ENCODE measurements at regions not wholly inside any gene's neighbourhood (a gene's known extent, or its start where the extent isn't known, plus 50 kb on each side); places are given as distances from the start of the nearest gene placed in this dataset.

- H3K4me1 Mint-ChIP-seq: peaks cover 28% of the 10 kb centered on the region
- H3K36me3 Mint-ChIP-seq: no peaks in the 10 kb centered on the region
- H4K20me1 ChIP-seq (ENCODE audit: insufficient read depth, low read length): no peaks in the 10 kb centered on the region
- H3K27me3 Mint-ChIP-seq (ENCODE audit: low read depth in 3 of 3): peaks cover 0 to 3% (median 0%) of the 10 kb centered on the region in 3 donors
- no peak overlapping the region for H2AFZ ChIP-seq (ENCODE audit: insufficient read depth, low read depth, low read length, poor library complexity, severe bottlenecking)
- no peak overlapping the region for H3K4me3 Mint-ChIP-seq
- H3K79me2 ChIP-seq (ENCODE audit: insufficient read depth, low read length): no peaks in the 10 kb centered on the region
- intact Hi-C loops (cut with micrococcal nuclease): loop anchor here (5.0 kb wide), 2 partner anchors 76 to 131 kb away; partner anchors contain the start of gene IKZF1 (in 1 of the 2)
- 91% methylated on average over 3 of the region's 3 CpGs for WGBS (ENCODE audit: insufficient coverage)
- H3K36me3 ChIP-seq (replicated peaks in 1 of 2; ENCODE audit: control insufficient read depth in 1 of 2, insufficient read depth in 2 of 2, low read length in 2 of 2): no peaks in the 10 kb centered on the region
- H3K9ac ChIP-seq (ENCODE audit: insufficient read depth, low read length, poor library complexity, severe bottlenecking): no peak overlapping the region
- H3K27ac ChIP-seq (ENCODE audit: low read depth in 1 of 2, low read length in 2 of 2): no peak overlapping the region
- DNase-seq: no peak
- H3K4me2 ChIP-seq (replicated peaks; ENCODE audit: extremely low read depth, low read length, poor library complexity, severe bottlenecking): no peak overlapping the region
- H3K4me3 ChIP-seq (replicated peaks in 1 of 3; ENCODE audit: low read depth in 2 of 3, low read length in 3 of 3): no peak overlapping the region
- peak overlapping the region in 2 of 7 donors; percentile 68 to 81 for H3K27ac Mint-ChIP-seq
- no peak for TF ChIP-seq CTCF (IDR thresholded peaks at IDR 0.05)
- peaks cover 4 to 13% (median 9%) of the 10 kb centered on the region in 7 donors for H3K9me3 Mint-ChIP-seq
- H3K4me1 ChIP-seq (ENCODE audit: control insufficient read depth in 1 of 2, insufficient read depth in 2 of 2, low read length in 2 of 2): peaks cover 20 to 35% of the 10 kb centered on the region in 2 donors
- H3K9me3 ChIP-seq (replicated peaks in 1 of 2; ENCODE audit: control insufficient read depth in 1 of 2, insufficient read depth in 1 of 2, low read length in 2 of 2): peaks cover 0 to 13% of the 10 kb centered on the region in 2 donors
- H3K27me3 ChIP-seq (ENCODE audit: control insufficient read depth in 2 of 2, insufficient read depth in 2 of 2, low read length in 2 of 2): no peaks in the 10 kb centered on the region
These were observed 77.8 kb upstream of the IKZF1 start for GRCh38 chr7:50226669-50227068.

- Histone ChIP-seq H3K9me3 (replicated peaks in 1 of 2; ENCODE audit: control insufficient read depth in 1 of 2, insufficient read depth in 1 of 2, low read length in 2 of 2) (peaks cover 0 to 13% of the 10 kb centered on the region in 2 donors), H3K36me3 (replicated peaks in 1 of 2; ENCODE audit: control insufficient read depth in 1 of 2, insufficient read depth in 2 of 2, low read length in 2 of 2) (no peaks in the 10 kb centered on the region), H3K27me3 (ENCODE audit: control insufficient read depth in 2 of 2, insufficient read depth in 2 of 2, low read length in 2 of 2) (no peaks in the 10 kb centered on the region), H3K9ac (ENCODE audit: insufficient read depth, low read length, poor library complexity, severe bottlenecking) (no peak overlapping the region), H3K27ac (ENCODE audit: low read depth in 1 of 2, low read length in 2 of 2) (no peak overlapping the region), H3K4me2 (replicated peaks; ENCODE audit: extremely low read depth, low read length, poor library complexity, severe bottlenecking) (no peak overlapping the region), H3K4me3 (replicated peaks in 1 of 3; ENCODE audit: low read depth in 2 of 3, low read length in 3 of 3) (no peak overlapping the region), H3K79me2 (ENCODE audit: insufficient read depth, low read length) (no peaks in the 10 kb centered on the region), H3K4me1 (ENCODE audit: control insufficient read depth in 1 of 2, insufficient read depth in 2 of 2, low read length in 2 of 2) (peaks cover 26 to 40% of the 10 kb centered on the region in 2 donors), H2AFZ (ENCODE audit: insufficient read depth, low read depth, low read length, poor library complexity, severe bottlenecking) (no peak overlapping the region), H4K20me1 (ENCODE audit: insufficient read depth, low read length) (no peaks in the 10 kb centered on the region)
- no peak for TF ChIP-seq CTCF (IDR thresholded peaks at IDR 0.05)
- Mint-ChIP-seq H3K4me3 (no peak overlapping the region), H3K4me1 (peaks cover 32% of the 10 kb centered on the region), H3K9me3 (peaks cover 4 to 11% (median 9%) of the 10 kb centered on the region in 7 donors), H3K36me3 (no peaks in the 10 kb centered on the region), H3K27ac (peak overlapping the region in 1 of 7 donors; percentile 68), H3K27me3 (ENCODE audit: low read depth in 3 of 3) (peaks cover 0 to 3% (median 0%) of the 10 kb centered on the region in 3 donors)
- no peak for DNase-seq
- intact Hi-C loops (cut with micrococcal nuclease): loop anchor here (5.0 kb wide), 2 partner anchors 76 to 131 kb away; partner anchors contain the start of gene IKZF1 (in 1 of the 2)
- WGBS (ENCODE audit: insufficient coverage): 20% methylated on average over 1 of the region's 3 CpGs
These were observed 78.4 kb upstream of the IKZF1 start for GRCh38 chr7:50226145-50226544.
